HepG2 (cell line): ENCODE measurements at regions not wholly inside any gene's neighbourhood (a gene's known extent, or its start where the extent isn't known, plus 50 kb on each side); places are given as distances from the start of the nearest gene placed in this dataset.

Source experiments
- CSRNP2 ChIP-seq: sonication (generic); formaldehyde crosslinking; conservative IDR thresholded peaks from 2 replicates; pipeline ENCODE4 v1.8.0; 2022; ENCODE audit warnings: low read depth, missing genetic modification reagents
- ETV6 ChIP-seq: sonication (generic); formaldehyde crosslinking; conservative IDR thresholded peaks from 2 replicates; pipeline ENCODE4 v1.4.0; 2020; ENCODE audit warnings: missing genetic modification reagents
- FOXO1 ChIP-seq: sonication (generic); formaldehyde crosslinking; IDR thresholded peaks from 2 replicates; pipeline ENCODE4 v1.4.0; 2020; ENCODE audit warnings: missing genetic modification reagents
- GLI4 ChIP-seq: sonication (generic); formaldehyde crosslinking; IDR thresholded peaks from 2 replicates; pipeline ENCODE4 v1.5.1; 2020; ENCODE audit warnings: missing genetic modification reagents, mild to moderate bottlenecking, moderate library complexity, borderline replicate concordance
- HMG20A ChIP-seq: IDR thresholded peaks from 2 replicates; pipeline ENCODE4 v1.6.1; 2016; ENCODE audit warnings: borderline replicate concordance
- IRF2 ChIP-seq: IDR thresholded peaks from 2 replicates; pipeline ENCODE4 v1.6.1; 2018; ENCODE audit warnings: missing genetic modification reagents, missing compliant biosample characterization
- MTERF4 ChIP-seq: sonication (generic); formaldehyde crosslinking; IDR thresholded peaks from 2 replicates; pipeline ENCODE4 v1.8.0; 2023; ENCODE audit warnings: mild to moderate bottlenecking, missing genetic modification reagents
- NBN ChIP-seq: fragments of 450-650 bp; conservative IDR thresholded peaks from 2 replicates; pipeline ENCODE4 v1.6.1; 2017
- PHF5A ChIP-seq: IDR thresholded peaks from one replicate; pipeline ENCODE4 v1.6.1; 2018; ENCODE audit warnings: low read depth, missing genetic modification reagents; ENCODE audit not compliant: unreplicated experiment
- PLRG1 ChIP-seq: fragments of 450-650 bp; conservative IDR thresholded peaks from 2 replicates; pipeline ENCODE4 v1.6.1; 2016
- RXRB ChIP-seq: IDR thresholded peaks from 2 replicates; pipeline ENCODE4 v1.6.1; 2016; ENCODE audit warnings: borderline replicate concordance, missing genetic modification reagents, missing compliant biosample characterization
- TOPORS ChIP-seq: sonication (generic); formaldehyde crosslinking; IDR thresholded peaks from 2 replicates; pipeline ENCODE4 v1.8.0; 2023; ENCODE audit warnings: mild to moderate bottlenecking, missing genetic modification reagents
- ZBTB43 ChIP-seq: sonication (generic); formaldehyde crosslinking; conservative IDR thresholded peaks from 2 replicates; pipeline ENCODE4 v1.4.0; 2020; ENCODE audit warnings: missing genetic modification reagents
- ZNF263 ChIP-seq: sonication (generic); formaldehyde crosslinking; IDR thresholded peaks from 2 replicates; pipeline ENCODE4 v1.4.0; 2020; ENCODE audit warnings: missing genetic modification reagents
- ZNF512 ChIP-seq: sonication (generic); formaldehyde crosslinking; IDR thresholded peaks from 2 replicates; pipeline ENCODE4 v1.4.0; 2020; ENCODE audit warnings: mild to moderate bottlenecking, missing genetic modification reagents
- ZNF646 ChIP-seq: sonication (generic); formaldehyde crosslinking; IDR thresholded peaks from 2 replicates; pipeline ENCODE4 v1.9.0; 2021; ENCODE audit warnings: mild to moderate bottlenecking, missing genetic modification reagents
- ZNF709 ChIP-seq: sonication (generic); formaldehyde crosslinking; IDR thresholded peaks from 2 replicates; pipeline ENCODE4 v1.5.0; 2020; ENCODE audit warnings: mild to moderate bottlenecking, missing genetic modification reagents
- ZNF747 ChIP-seq: sonication (generic); formaldehyde crosslinking; IDR thresholded peaks from 2 replicates; pipeline ENCODE4 v1.8.1; 2023; ENCODE audit warnings: missing genetic modification reagents, mild to moderate bottlenecking, borderline replicate concordance
- ZNF883 ChIP-seq: sonication (generic); formaldehyde crosslinking; IDR thresholded peaks from 2 replicates; pipeline ENCODE4 v1.5.1; 2020; ENCODE audit warnings: mild to moderate bottlenecking, missing genetic modification reagents; ENCODE audit errors: not compliant biosample characterization

- TF ChIP-seq HMG20A (CRISPR knock-in tag) (peak; percentile 52; the same call in 1 of the 2 replicates), ZNF646 (CRISPR knock-in tag) (no peak), IRF2 (CRISPR knock-in tag) (no peak), RXRB (CRISPR knock-in tag) (peak; percentile 11; the same call in 1 of the 2 replicates), PHF5A (CRISPR knock-in tag) (no peak), NBN (no peak), ZNF512 (CRISPR knock-in tag) (no peak), PLRG1 (no peak), ZNF263 (CRISPR knock-in tag) (no peak), ZBTB43 (CRISPR knock-in tag) (no peak), GLI4 (CRISPR knock-in tag) (no peak), TOPORS (CRISPR knock-in tag) (no peak), ETV6 (CRISPR knock-in tag) (no peak), ZNF709 (CRISPR knock-in tag) (no peak), FOXO1 (CRISPR knock-in tag) (peak; percentile 28; the same call in 1 of the 2 replicates), ZNF747 (CRISPR knock-in tag) (no peak), ZNF883 (no peak), MTERF4 (CRISPR knock-in tag) (no peak), CSRNP2 (no peak)
These were observed 707.5 kb upstream of the ACTRT1 start (continued) for GRCh38 chrX:128759745-128760144.
